Stimulated activated CD8-positive, alpha-beta memory T cell treated with anti-CD3 and anti-CD28 coated beads, Interleukin-7, amount 100 ng/mL, for 24 hours (primary cell): ENCODE measurements at regions not wholly inside any gene's neighbourhood (a gene's known extent, or its start where the extent isn't known, plus 50 kb on each side); places are given as distances from the start of the nearest gene placed in this dataset.

Experiments
- DNase-seq: peaks from one replicate; pipeline ENCODE4 v3.0.0-alpha.2; 2020; ENCODE audit warnings: low read depth

DNA sequence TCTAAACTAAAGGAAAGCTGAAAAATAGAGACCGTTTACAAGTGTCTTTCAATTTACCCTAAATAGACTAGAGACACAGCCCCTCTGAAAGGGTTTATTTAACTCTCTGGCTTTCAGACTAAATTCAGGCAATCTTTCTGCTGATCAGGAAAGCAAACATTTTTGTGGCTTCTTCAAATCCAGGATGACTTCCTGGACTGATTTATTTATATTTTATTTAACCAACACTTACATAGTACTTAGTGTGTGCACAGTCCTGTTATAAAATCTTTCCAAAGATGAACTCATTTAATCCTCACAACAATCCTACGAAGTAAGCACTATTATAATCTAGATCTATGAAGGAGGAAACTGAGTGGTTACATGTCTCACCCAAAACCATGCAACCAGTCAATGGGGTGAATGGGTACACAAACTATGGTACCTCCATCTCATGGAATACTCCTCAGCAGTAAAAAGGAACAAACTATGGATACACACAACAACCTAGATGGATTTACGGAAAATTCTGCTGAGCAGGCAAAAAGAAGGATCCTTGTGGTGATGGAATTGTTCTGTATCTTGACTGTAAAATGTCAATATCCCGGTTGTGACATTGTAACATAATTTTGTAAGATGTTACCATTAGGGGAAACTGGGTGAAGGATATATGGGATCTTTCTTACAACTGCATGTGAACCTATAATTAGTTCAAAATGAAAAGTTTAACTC is 64.1 kb upstream of the MAMLD1 start:
- no peak for DNase-seq

DNA sequence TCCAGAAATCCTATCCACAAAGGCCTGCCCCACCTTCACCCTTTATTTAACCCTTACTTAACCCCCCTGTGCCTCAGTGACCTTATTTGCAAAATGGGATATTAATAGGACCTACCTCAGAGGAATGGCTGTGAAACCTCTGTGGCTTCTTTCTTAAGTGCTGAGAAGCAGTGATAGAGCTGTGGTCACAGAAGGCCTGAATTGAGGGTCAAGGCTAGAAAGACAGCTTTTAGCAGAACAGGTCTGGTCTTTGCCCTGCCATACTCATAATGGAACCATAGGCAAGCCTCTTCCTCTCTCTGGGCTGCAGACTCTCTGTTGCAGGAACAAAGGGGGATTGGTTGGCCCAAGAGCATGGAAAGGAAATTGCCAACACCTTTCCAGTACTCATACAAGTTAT is 63.5 kb upstream of the MAMLD1 start:
- no peak for DNase-seq

DNA sequence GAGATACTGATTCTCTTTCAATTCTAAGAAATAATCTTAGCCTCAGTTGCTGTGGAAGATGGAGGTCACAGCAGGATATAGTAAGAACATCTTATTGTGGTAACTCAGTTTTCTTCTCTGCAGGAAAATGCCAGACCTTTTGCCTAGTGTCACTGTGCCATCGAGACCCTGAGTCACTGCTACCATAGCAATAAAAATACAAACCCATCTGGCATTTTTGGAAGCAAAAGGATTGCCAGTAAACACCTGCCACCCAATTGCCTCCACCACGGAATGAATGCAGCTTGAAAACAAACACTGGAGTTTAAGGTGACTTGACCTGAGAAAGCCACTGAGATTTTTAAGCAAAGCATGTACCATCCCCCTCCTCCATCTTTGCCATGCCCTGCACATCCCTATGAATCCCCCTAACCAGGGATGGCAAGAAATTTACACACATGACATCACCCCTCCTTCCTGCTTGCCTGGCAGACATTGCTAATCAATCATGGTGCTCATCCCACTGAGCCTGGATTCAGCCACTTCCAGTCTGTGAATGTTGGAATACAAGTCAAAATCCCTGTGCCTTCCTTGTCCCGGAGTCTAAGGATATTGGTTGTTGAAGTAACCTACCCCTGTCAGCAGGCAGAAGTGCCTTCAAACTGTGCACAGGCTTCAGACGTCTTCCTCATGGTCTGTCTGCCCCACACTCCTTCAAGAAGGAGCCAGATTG is 59.6 kb upstream of the MAMLD1 start:
- DNase-seq = no peak

DNA sequence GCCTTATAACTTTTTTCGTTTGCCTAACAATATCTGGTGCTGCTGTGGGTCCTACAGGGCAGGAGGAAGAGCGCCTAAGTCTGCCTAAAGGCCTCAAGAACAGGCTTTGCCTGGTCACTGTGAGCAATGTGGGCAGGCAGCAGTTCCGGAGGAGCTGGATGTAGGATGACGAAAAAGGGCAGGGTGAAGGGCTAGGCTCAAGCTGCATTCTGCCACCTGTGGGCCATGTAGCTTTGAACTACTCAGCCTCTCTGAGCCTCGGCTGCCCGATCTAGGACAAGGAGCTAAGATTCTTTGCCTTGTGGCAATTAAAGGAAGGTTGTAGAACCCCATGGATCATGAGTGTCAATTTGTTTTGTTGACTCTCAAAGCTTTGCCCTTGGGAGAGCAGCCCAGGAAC is 57.1 kb upstream of the MAMLD1 start:
- DNase-seq = no peak

DNA sequence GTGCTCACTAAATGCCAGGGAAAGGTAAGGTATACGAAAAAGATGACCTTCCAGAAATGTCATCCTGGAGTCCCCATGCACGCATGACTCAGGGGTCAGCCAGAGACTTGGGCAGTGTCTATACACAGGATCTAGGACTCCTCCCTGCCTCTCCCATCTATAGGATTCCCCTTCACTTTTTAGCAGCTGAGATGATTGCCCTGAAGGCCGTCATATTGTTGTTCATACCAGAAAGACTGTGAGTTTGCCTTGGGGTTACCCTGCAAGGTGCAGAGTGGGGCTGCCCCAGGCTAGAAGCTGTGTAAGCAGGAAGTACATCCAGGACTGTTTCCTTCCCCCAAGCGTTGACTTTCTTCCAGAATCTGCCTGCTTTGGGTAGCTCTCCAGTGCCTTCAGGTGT is 55.1 kb upstream of the MAMLD1 start:
- DNase-seq = no peak

DNA sequence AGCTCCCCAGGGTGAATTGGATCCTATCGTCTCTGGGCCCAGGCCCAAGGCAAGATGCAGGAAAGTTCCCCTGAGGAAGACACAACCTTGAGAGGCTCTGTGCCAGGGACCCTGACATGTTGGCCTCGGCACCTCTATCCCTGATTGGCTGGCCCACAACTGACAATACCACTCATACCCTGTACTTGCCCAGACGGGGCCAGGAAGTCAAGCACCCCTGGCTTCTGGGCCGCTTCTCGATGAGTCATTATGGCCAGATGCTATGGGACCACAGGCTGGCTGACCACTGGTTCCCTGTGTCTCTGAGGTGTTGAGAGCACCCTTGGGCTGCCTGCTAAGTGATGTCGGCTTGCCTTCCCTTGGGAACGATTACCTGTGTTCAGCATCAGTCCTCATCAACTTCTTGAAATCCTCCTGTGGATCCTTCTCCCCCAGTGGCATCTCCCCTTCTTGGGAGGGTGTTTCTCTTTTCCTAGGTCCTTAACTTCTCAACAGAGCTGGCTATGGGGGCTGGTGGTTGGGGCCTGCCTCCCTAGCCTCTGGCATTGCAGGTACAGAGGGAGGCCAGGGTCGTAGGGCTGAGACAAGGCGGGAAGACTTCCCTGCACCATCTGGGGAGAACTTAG is 54.5 kb upstream of the MAMLD1 start:
- DNase-seq = no peak

DNA sequence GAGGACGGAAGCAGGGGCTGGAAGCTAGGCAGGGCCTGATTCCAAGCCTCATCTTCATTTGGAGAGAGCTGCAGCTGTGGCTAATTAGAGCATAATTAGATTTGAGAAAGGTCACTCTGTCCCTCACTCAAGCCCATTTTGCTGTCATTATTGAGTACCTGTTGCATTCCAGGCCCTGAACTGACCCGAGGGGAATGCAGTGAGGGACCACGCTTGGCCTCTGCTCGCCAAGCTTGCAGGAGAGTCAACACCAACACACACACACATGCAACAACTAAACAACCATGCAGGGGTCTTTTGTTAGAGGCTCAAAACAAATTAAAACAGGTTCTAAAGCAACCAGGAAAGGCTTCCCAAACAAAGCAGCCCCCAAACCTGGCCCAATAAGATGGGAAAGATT is 52.7 kb upstream of the MAMLD1 start:
- DNase-seq = no peak

DNA sequence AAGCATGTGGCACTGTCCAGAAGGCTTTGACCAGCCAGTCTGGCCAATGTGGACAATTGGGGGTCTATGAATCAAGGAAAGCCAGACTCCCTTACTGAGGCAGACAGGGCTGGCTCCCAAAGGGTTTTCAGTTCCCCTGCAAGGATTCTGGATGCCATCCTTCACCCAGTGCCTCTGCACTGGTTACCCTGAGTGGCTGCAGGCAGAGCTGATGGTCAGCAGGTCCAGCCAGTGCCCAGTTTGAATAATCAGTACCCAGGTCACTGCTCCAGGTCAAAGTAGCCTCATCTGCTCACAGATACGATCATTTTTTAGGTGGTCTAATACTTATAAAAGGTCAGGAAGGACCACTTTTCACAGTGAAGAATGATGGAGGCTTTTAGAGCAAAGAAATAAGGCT is 52.2 kb upstream of the MAMLD1 start:
- DNase-seq = no peak

DNA sequence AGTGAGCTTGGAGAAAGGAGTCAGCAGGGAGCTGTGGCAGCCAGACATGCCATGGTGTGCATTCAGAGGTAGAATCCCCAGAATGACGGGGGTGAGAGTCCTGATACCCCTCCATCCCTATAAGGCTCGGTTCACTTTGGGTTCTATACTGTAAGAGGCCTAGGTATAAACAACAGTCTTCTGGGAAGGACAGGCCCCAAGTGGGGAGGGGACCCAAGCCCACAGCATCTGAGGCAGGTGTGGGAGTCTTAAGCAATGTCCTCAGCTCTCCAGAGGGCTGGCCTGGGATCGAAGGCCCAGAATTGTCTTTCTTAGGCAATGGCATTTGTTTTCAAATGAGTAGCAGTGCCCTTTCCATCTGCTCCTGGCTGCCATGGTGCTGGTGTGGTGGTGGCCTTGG is 50.2 kb upstream of the MAMLD1 start:
- no peak for DNase-seq
